ENCODE measurements at regions not wholly inside any gene's neighbourhood (a gene's known extent, or its start where the extent isn't known, plus 50 kb on each side); places are given as distances from the start of the nearest gene placed in this dataset.
"Not testable (repeated sequence)": the region's sequence is repeated elsewhere in the genome, so short reads cannot be mapped to it uniquely, and the experiment has no call there.

GRCh38 chr5:89059274-89059673 is 176.3 kb upstream of the MEF2C start:
- 71% methylated on average over 1 of the region's 1 CpG for WGBS
- DNase-seq (ENCODE audit: extremely low spot score), result no peak
- Histone ChIP-seq H3K4me3 (no peak overlapping the region), H3K36me3 (no peaks in the 10 kb centered on the region), H3K4me1 (no peaks in the 10 kb centered on the region), H3K9me3 (no peaks in the 10 kb centered on the region), H3K27me3 (no peaks in the 10 kb centered on the region), H3K27ac (replicated peaks in 1 of 4) (no peak overlapping the region)
- TF ChIP-seq EP300 (IDR thresholded peaks at IDR 0.05), result no peak
- intact Hi-C loops (cut with DNase I), result no loop called here

GRCh38 chr5:89055695-89056085 is 172.7 kb upstream of the MEF2C start:
- 89% methylated on average over 3 of the region's 3 CpGs for WGBS
- Histone ChIP-seq H3K27ac (replicated peaks in 1 of 4) (no peak overlapping the region), H3K4me1 (no peaks in the 10 kb centered on the region), H3K4me3 (no peak overlapping the region), H3K9me3 (no peaks in the 10 kb centered on the region), H3K27me3 (no peaks in the 10 kb centered on the region), H3K36me3 (no peaks in the 10 kb centered on the region)
- intact Hi-C loops (cut with DNase I), result no loop called here
- no peak for TF ChIP-seq EP300 (IDR thresholded peaks at IDR 0.05)
- TF ChIP-seq CTCF (IDR thresholded peaks at IDR 0.05), result no peak
- DNase-seq (ENCODE audit: extremely low spot score), result no peak

- Histone ChIP-seq H3K36me3 (no peaks in the 10 kb centered on the region), H3K27ac (replicated peaks in 1 of 4) (no peak overlapping the region), H3K4me3 (no peak overlapping the region), H3K9me3 (peaks cover 0 to under 1% (median 0%) of the 10 kb centered on the region in 4 donors), H3K27me3 (no peaks in the 10 kb centered on the region), H3K4me1 (no peaks in the 10 kb centered on the region)
- TF ChIP-seq POLR2AphosphoS5 (IDR thresholded peaks at IDR 0.05), result no peak
- TF ChIP-seq CTCF (IDR thresholded peaks at IDR 0.05), result no peak
- TF ChIP-seq POLR2A (IDR thresholded peaks at IDR 0.05; ENCODE audit: low read depth), result no peak
- TF ChIP-seq EP300 (IDR thresholded peaks at IDR 0.05), result no peak
- DNase-seq (ENCODE audit: extremely low spot score), result no peak
- 87% methylated on average over 6 of the region's 6 CpGs for WGBS
- intact Hi-C loops (cut with DNase I), result no loop called here
Observed at GRCh38 chr5:89055015-89055694, 172.2 kb upstream of the MEF2C start.

- TF ChIP-seq POLR2AphosphoS5 (IDR thresholded peaks at IDR 0.05) (no peak), POLR2A (IDR thresholded peaks at IDR 0.05; ENCODE audit: low read depth) (no peak), EP300 (IDR thresholded peaks at IDR 0.05) (no peak), CTCF (IDR thresholded peaks at IDR 0.05) (no peak)
- no peaks in the 10 kb centered on the region for H3K4me1 ChIP-seq
- WGBS, result 95% methylated on average over 4 of the region's 4 CpGs
- intact Hi-C loops (cut with DNase I), result no loop called here
- no peak overlapping the region for H3K4me3 ChIP-seq
- no peaks in the 10 kb centered on the region for H3K36me3 ChIP-seq
- H3K27ac ChIP-seq (replicated peaks in 1 of 4), result no peak overlapping the region
- no peak for DNase-seq (ENCODE audit: extremely low spot score)
- peaks cover 0 to 3% (median 0%) of the 10 kb centered on the region in 4 donors for H3K9me3 ChIP-seq
- no peaks in the 10 kb centered on the region for H3K27me3 ChIP-seq
Observed at GRCh38 chr5:89053547-89053946, 170.6 kb upstream of the MEF2C start.

- H3K27ac ChIP-seq (replicated peaks in 1 of 4); H3K9me3 ChIP-seq; H3K4me3 ChIP-seq; DNase-seq (ENCODE audit: extremely low spot score); H3K36me3 ChIP-seq; intact Hi-C loops (cut with DNase I); H3K4me1 ChIP-seq; H3K27me3 ChIP-seq: not testable (repeated sequence)
- 95% methylated on average over 5 of the region's 5 CpGs for WGBS
Observed at GRCh38 chr5:89050062-89050461, 167.1 kb upstream of the MEF2C start.

GRCh38 chr5:89047571-89047970 is 164.6 kb upstream of the MEF2C start:
- Histone ChIP-seq H3K27ac (replicated peaks in 1 of 4) (no peak overlapping the region), H3K36me3 (no peaks in the 10 kb centered on the region), H3K27me3 (no peaks in the 10 kb centered on the region), H3K4me3 (no peak overlapping the region), H3K4me1 (no peaks in the 10 kb centered on the region), H3K9me3 (peaks cover 0 to 3% (median 0%) of the 10 kb centered on the region in 4 donors)
- intact Hi-C loops (cut with DNase I), result no loop called here
- TF ChIP-seq CTCF (IDR thresholded peaks at IDR 0.05), result no peak
- TF ChIP-seq POLR2AphosphoS5 (IDR thresholded peaks at IDR 0.05), result no peak
- no peak for TF ChIP-seq EP300 (IDR thresholded peaks at IDR 0.05)
- TF ChIP-seq POLR2A (IDR thresholded peaks at IDR 0.05; ENCODE audit: low read depth), result no peak
- WGBS, result 89% methylated on average over 1 of the region's 1 CpG
- DNase-seq (ENCODE audit: extremely low spot score), result no peak

Measured in esophagus muscularis mucosa (tissue), 4 donors.